ENCODE measurements at regions not wholly inside any gene's neighbourhood (a gene's known extent, or its start where the extent isn't known, plus 50 kb on each side); places are given as distances from the start of the nearest gene placed in this dataset.

- Mint-ChIP-seq H3K36me3 (ENCODE audit: low read depth) (no peaks in the 10 kb centered on the region), H3K27me3 (ENCODE audit: low read depth) (peaks cover 14% of the 10 kb centered on the region), H3K4me3 (no peak overlapping the region), H3K4me1 (ENCODE audit: low read depth) (no peaks in the 10 kb centered on the region), H3K27ac (no peak overlapping the region), H3K9me3 (no peaks in the 10 kb centered on the region)
- intact Hi-C loops (cut with micrococcal nuclease), result no loop called here
- DNase-seq, result no peak
- CTCF ChIA-PET, result no interaction called here
Measured at GRCh38 chr20:60501048-60501447, 542.8 kb downstream of the CDH26 start.

GRCh38 chr20:60502881-60503280, 544.7 kb downstream of the CDH26 start:
- DNase-seq, result no peak
- Mint-ChIP-seq H3K36me3 (ENCODE audit: low read depth) (no peaks in the 10 kb centered on the region), H3K9me3 (no peaks in the 10 kb centered on the region), H3K4me3 (no peak overlapping the region), H3K27me3 (ENCODE audit: low read depth) (peaks cover 17% of the 10 kb centered on the region), H3K27ac (no peak overlapping the region), H3K4me1 (ENCODE audit: low read depth) (no peaks in the 10 kb centered on the region)
- CTCF ChIA-PET, result no interaction called here
- intact Hi-C loops (cut with micrococcal nuclease), result no loop called here

- CTCF ChIA-PET, result no interaction called here
- Mint-ChIP-seq H3K4me1 (ENCODE audit: low read depth) (no peaks in the 10 kb centered on the region), H3K4me3 (no peak overlapping the region), H3K36me3 (ENCODE audit: low read depth) (no peaks in the 10 kb centered on the region), H3K27me3 (ENCODE audit: low read depth) (peaks cover 20% of the 10 kb centered on the region), H3K27ac (no peak overlapping the region), H3K9me3 (no peaks in the 10 kb centered on the region)
- intact Hi-C loops (cut with micrococcal nuclease), result no loop called here
- no peak for DNase-seq
Measured at GRCh38 chr20:60505423-60505822, 547.2 kb downstream of the CDH26 start.

GRCh38 chr20:60506061-60506460, 547.8 kb downstream of the CDH26 start:
- CTCF ChIA-PET, result no interaction called here
- no peak for DNase-seq
- H3K27me3 Mint-ChIP-seq (ENCODE audit: low read depth), result peaks cover 20% of the 10 kb centered on the region
- H3K9me3 Mint-ChIP-seq, result no peaks in the 10 kb centered on the region
- no peak overlapping the region for H3K4me3 Mint-ChIP-seq
- intact Hi-C loops (cut with micrococcal nuclease), result no loop called here
- H3K36me3 Mint-ChIP-seq (ENCODE audit: low read depth), result no peaks in the 10 kb centered on the region
- H3K4me1 Mint-ChIP-seq (ENCODE audit: low read depth), result no peaks in the 10 kb centered on the region
- no peak overlapping the region for H3K27ac Mint-ChIP-seq

DNA sequence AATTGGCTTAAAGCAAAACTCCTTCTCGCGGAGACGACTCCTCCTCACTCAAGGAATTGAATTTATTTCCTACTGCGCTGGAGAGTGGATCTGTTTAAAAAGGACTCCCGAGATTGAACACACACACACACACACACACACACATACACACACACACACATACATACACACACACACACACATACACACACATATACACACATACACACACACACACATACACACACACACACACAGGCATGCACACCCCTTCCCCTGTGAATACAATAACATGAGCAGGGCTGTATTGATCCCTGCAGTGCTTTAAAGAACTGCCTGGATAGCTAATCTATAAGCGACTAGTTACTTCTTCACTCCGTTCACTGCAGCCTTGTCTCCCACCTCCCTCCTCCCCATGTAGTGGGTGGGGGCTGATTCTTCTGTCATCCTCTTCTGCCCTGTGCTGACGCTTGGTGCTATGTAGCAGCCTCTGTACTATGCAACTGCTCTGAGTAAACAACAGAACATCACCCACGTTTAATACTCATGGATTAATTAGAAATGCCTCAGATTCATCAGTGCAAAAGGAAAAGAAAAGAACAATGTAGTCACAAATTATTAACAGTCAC, 549.0 kb downstream of the CDH26 start:
- intact Hi-C loops (cut with micrococcal nuclease), result no loop called here
- CTCF ChIA-PET, result no interaction called here
- H3K4me1 Mint-ChIP-seq (ENCODE audit: low read depth), result no peaks in the 10 kb centered on the region

GRCh38 chr20:60509407-60509806, 551.2 kb downstream of the CDH26 start:
- no peak overlapping the region for H3K27ac Mint-ChIP-seq
- intact Hi-C loops (cut with micrococcal nuclease), result no loop called here
- H3K4me3 Mint-ChIP-seq, result no peak overlapping the region
- no peak for DNase-seq
- H3K9me3 Mint-ChIP-seq, result peaks cover 2% of the 10 kb centered on the region
- no peaks in the 10 kb centered on the region for H3K36me3 Mint-ChIP-seq (ENCODE audit: low read depth)
- CTCF ChIA-PET, result no interaction called here
- peaks cover 21% of the 10 kb centered on the region for H3K27me3 Mint-ChIP-seq (ENCODE audit: low read depth)
- H3K4me1 Mint-ChIP-seq (ENCODE audit: low read depth), result no peaks in the 10 kb centered on the region

More for the DNA sequence above, 549.0 kb downstream of the CDH26 start:
- H3K36me3 Mint-ChIP-seq (ENCODE audit: low read depth), result no peaks in the 10 kb centered on the region
- no peak for DNase-seq
- no peak overlapping the region for H3K27ac Mint-ChIP-seq
- H3K4me3 Mint-ChIP-seq, result no peak overlapping the region
- peaks cover 27% of the 10 kb centered on the region for H3K27me3 Mint-ChIP-seq (ENCODE audit: low read depth)
- no peaks in the 10 kb centered on the region for H3K9me3 Mint-ChIP-seq

GRCh38 chr20:60510356-60510755, 552.1 kb downstream of the CDH26 start:
- intact Hi-C loops (cut with micrococcal nuclease), result no loop called here
- CTCF ChIA-PET, result no interaction called here
- Mint-ChIP-seq H3K4me1 (ENCODE audit: low read depth) (no peaks in the 10 kb centered on the region), H3K36me3 (ENCODE audit: low read depth) (no peaks in the 10 kb centered on the region), H3K9me3 (peaks cover 2% of the 10 kb centered on the region), H3K27me3 (ENCODE audit: low read depth) (peaks cover 22% of the 10 kb centered on the region), H3K4me3 (no peak overlapping the region), H3K27ac (no peak overlapping the region)
- DNase-seq, result no peak

- CTCF ChIA-PET, result no interaction called here
- Mint-ChIP-seq H3K36me3 (ENCODE audit: low read depth) (no peaks in the 10 kb centered on the region), H3K27me3 (ENCODE audit: low read depth) (peaks cover 26% of the 10 kb centered on the region), H3K9me3 (peaks cover 2% of the 10 kb centered on the region), H3K4me1 (ENCODE audit: low read depth) (no peaks in the 10 kb centered on the region), H3K4me3 (no peak overlapping the region), H3K27ac (no peak overlapping the region)
- intact Hi-C loops (cut with micrococcal nuclease), result no loop called here
- no peak for DNase-seq
Measured at GRCh38 chr20:60512443-60512842, 554.2 kb downstream of the CDH26 start.

DNA sequence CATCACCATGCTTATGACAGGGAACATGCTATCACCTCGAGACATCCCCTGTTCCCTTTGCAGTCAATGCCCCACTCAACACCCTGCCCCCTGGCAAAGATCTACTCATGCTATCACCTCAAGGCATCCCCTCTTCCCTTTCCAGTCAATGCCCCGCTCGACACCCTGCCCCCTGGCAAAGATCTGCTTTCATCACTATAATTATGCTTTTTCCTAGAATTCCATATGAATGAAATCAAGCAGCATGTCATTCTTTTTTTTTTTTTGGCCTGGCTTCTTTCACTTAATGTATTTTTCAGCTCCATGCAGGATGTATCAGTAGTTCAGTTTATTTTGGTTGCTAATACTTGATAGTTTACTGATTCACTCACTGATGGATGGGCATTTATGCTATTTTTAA, 554.9 kb downstream of the CDH26 start:
- Mint-ChIP-seq H3K36me3 (ENCODE audit: low read depth) (no peaks in the 10 kb centered on the region), H3K27ac (no peak overlapping the region), H3K9me3 (peaks cover 2% of the 10 kb centered on the region), H3K4me1 (ENCODE audit: low read depth) (no peaks in the 10 kb centered on the region), H3K4me3 (no peak overlapping the region), H3K27me3 (ENCODE audit: low read depth) (peaks cover 25% of the 10 kb centered on the region)
- intact Hi-C loops (cut with micrococcal nuclease), result no loop called here
- CTCF ChIA-PET, result no interaction called here
- no peak for DNase-seq

- CTCF ChIA-PET, result no interaction called here
- Mint-ChIP-seq H3K9me3 (peaks cover 2% of the 10 kb centered on the region), H3K36me3 (ENCODE audit: low read depth) (no peaks in the 10 kb centered on the region), H3K27me3 (ENCODE audit: low read depth) (peaks cover 32% of the 10 kb centered on the region), H3K27ac (no peak overlapping the region), H3K4me1 (ENCODE audit: low read depth) (no peaks in the 10 kb centered on the region), H3K4me3 (no peak overlapping the region)
- DNase-seq, result no peak
- intact Hi-C loops (cut with micrococcal nuclease), result no loop called here
Measured at GRCh38 chr20:60516442-60516841, 558.2 kb downstream of the CDH26 start.

- no peak overlapping the region for H3K4me3 Mint-ChIP-seq
- no peak for DNase-seq
- CTCF ChIA-PET, result no interaction called here
- H3K36me3 Mint-ChIP-seq (ENCODE audit: low read depth), result no peaks in the 10 kb centered on the region
- H3K9me3 Mint-ChIP-seq, result peaks cover 2% of the 10 kb centered on the region
- H3K4me1 Mint-ChIP-seq (ENCODE audit: low read depth), result no peaks in the 10 kb centered on the region
- H3K27ac Mint-ChIP-seq, result no peak overlapping the region
- intact Hi-C loops (cut with micrococcal nuclease), result no loop called here
- H3K27me3 Mint-ChIP-seq (ENCODE audit: low read depth), result peaks cover 19% of the 10 kb centered on the region
Measured at GRCh38 chr20:60518022-60518421, 559.8 kb downstream of the CDH26 start.

GRCh38 chr20:60525397-60525796, 567.2 kb downstream of the CDH26 start:
- no peak for DNase-seq
- peaks cover 10% of the 10 kb centered on the region for H3K27me3 Mint-ChIP-seq (ENCODE audit: low read depth)
- H3K4me3 Mint-ChIP-seq, result no peak overlapping the region
- H3K36me3 Mint-ChIP-seq (ENCODE audit: low read depth), result no peaks in the 10 kb centered on the region
- H3K4me1 Mint-ChIP-seq (ENCODE audit: low read depth), result no peaks in the 10 kb centered on the region
- H3K27ac Mint-ChIP-seq, result no peak overlapping the region
- H3K9me3 Mint-ChIP-seq, result peaks cover 3% of the 10 kb centered on the region
- CTCF ChIA-PET, result no interaction called here
- intact Hi-C loops (cut with micrococcal nuclease), result no loop called here

DNA sequence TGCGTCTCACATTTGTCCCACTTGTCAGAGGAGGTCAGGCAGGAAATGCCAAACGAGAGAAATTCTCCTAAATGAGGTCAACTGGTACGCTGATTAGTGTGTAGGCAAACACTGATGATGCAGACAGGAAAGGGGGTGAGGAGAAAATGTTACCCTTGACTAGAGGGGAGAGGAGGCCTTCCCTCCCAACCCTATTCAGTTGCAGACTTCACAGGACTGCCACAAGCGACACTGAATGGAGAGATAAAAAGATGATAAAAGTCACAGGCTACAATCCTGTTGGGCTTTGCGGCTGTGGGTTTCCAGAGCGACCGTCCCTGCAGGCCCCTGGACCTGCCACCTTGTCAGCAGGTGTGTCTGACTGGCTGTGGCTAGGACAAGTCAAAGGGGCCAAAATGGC, 569.4 kb downstream of the CDH26 start:
- H3K27ac Mint-ChIP-seq, result no peak overlapping the region
- intact Hi-C loops (cut with micrococcal nuclease), result no loop called here
- no peak for DNase-seq
- H3K4me3 Mint-ChIP-seq, result no peak overlapping the region
- no peaks in the 10 kb centered on the region for H3K4me1 Mint-ChIP-seq (ENCODE audit: low read depth)
- H3K27me3 Mint-ChIP-seq (ENCODE audit: low read depth), result peaks cover 12% of the 10 kb centered on the region
- H3K9me3 Mint-ChIP-seq, result peaks cover 3% of the 10 kb centered on the region
- CTCF ChIA-PET, result no interaction called here
- no peaks in the 10 kb centered on the region for H3K36me3 Mint-ChIP-seq (ENCODE audit: low read depth)

GRCh38 chr20:60528141-60528540, 569.9 kb downstream of the CDH26 start:
- no peak overlapping the region for H3K27ac Mint-ChIP-seq
- no peak overlapping the region for H3K4me3 Mint-ChIP-seq
- peaks cover 12% of the 10 kb centered on the region for H3K27me3 Mint-ChIP-seq (ENCODE audit: low read depth)
- peaks cover 3% of the 10 kb centered on the region for H3K9me3 Mint-ChIP-seq
- H3K36me3 Mint-ChIP-seq (ENCODE audit: low read depth), result no peaks in the 10 kb centered on the region
- CTCF ChIA-PET, result no interaction called here
- no peak for DNase-seq
- intact Hi-C loops (cut with micrococcal nuclease), result no loop called here
- H3K4me1 Mint-ChIP-seq (ENCODE audit: low read depth), result no peaks in the 10 kb centered on the region

Measured in activated naive CD4-positive, alpha-beta T cell treated with anti-CD3 and anti-CD28 coated beads for 36 hours (primary cell).